Endothelial cell (in vitro differentiated cells): ENCODE measurements at regions not wholly inside any gene's neighbourhood (a gene's known extent, or its start where the extent isn't known, plus 50 kb on each side); places are given as distances from the start of the nearest gene placed in this dataset.
"Not testable (repeated sequence)": the region's sequence is repeated elsewhere in the genome, so short reads cannot be mapped to it uniquely, and the experiment has no call there.

Source experiments
- DNase-seq: peaks from one replicate; pipeline ENCODE4 v3.0.0; 2021; ENCODE audit warnings: low spot score
- H3K27ac Mint-ChIP-seq: one replicate; pipeline ENCODE4 v1.8.0; 2021; ENCODE audit warnings: mixed read lengths, inconsistent platforms; ENCODE audit not compliant: unreplicated experiment
- H3K27me3 Mint-ChIP-seq: one replicate; pipeline ENCODE4 v1.8.0; 2021; ENCODE audit warnings: mild to moderate bottlenecking, moderate library complexity, mixed read lengths, inconsistent platforms; ENCODE audit not compliant: unreplicated experiment
- H3K36me3 Mint-ChIP-seq: one replicate; pipeline ENCODE4 v1.8.0; 2021; ENCODE audit warnings: mild to moderate bottlenecking, low read depth, mixed read lengths, inconsistent platforms; ENCODE audit not compliant: unreplicated experiment
- H3K4me1 Mint-ChIP-seq: one replicate; pipeline ENCODE4 v1.8.0; 2021; ENCODE audit warnings: mild to moderate bottlenecking, mixed read lengths, inconsistent platforms; ENCODE audit not compliant: unreplicated experiment
- H3K4me3 Mint-ChIP-seq: one replicate; pipeline ENCODE4 v1.8.0; 2021; ENCODE audit warnings: mild to moderate bottlenecking, mixed read lengths, inconsistent platforms; ENCODE audit not compliant: unreplicated experiment
- H3K9me3 Mint-ChIP-seq: one replicate; pipeline ENCODE4 v1.8.0; 2021; ENCODE audit warnings: mixed read lengths, inconsistent platforms; ENCODE audit not compliant: unreplicated experiment
- CTCF ChIP-seq: fragments of 200-600 bp; sonication (generic); IDR thresholded peaks from one replicate; pipeline ENCODE4 v1.5.0; 2021; ENCODE audit warnings: antibody characterized with exemption; ENCODE audit not compliant: unreplicated experiment

GRCh38 chr16:64265756-64266155, 856.1 kb downstream of the CDH11 start:
- no peaks in the 10 kb centered on the region for H3K9me3 Mint-ChIP-seq
- H3K27me3 Mint-ChIP-seq, result no peaks in the 10 kb centered on the region
- no peaks in the 10 kb centered on the region for H3K36me3 Mint-ChIP-seq
- TF ChIP-seq CTCF, result no peak
- no peak for DNase-seq
- no peak overlapping the region for H3K4me3 Mint-ChIP-seq
- H3K27ac Mint-ChIP-seq, result no peak overlapping the region
- no peaks in the 10 kb centered on the region for H3K4me1 Mint-ChIP-seq

GRCh38 chr16:64260631-64261401, 861.0 kb downstream of the CDH11 start:
- H3K4me1 Mint-ChIP-seq, H3K27ac Mint-ChIP-seq, H3K36me3 Mint-ChIP-seq, H3K4me3 Mint-ChIP-seq, H3K27me3 Mint-ChIP-seq, DNase-seq, H3K9me3 Mint-ChIP-seq: not testable (repeated sequence)

- Mint-ChIP-seq H3K4me3 (no peak overlapping the region), H3K9me3 (no peaks in the 10 kb centered on the region), H3K27ac (no peak overlapping the region), H3K36me3 (no peaks in the 10 kb centered on the region), H3K4me1 (no peaks in the 10 kb centered on the region), H3K27me3 (no peaks in the 10 kb centered on the region)
- DNase-seq, result no peak
- TF ChIP-seq CTCF, result no peak
Observed at GRCh38 chr16:64254443-64255367, 867.2 kb downstream of the CDH11 start.

GRCh38 chr16:64253525-64253924, 868.3 kb downstream of the CDH11 start:
- H3K36me3 Mint-ChIP-seq, result no peaks in the 10 kb centered on the region
- no peak for TF ChIP-seq CTCF
- H3K27ac Mint-ChIP-seq, result no peak overlapping the region
- no peaks in the 10 kb centered on the region for H3K4me1 Mint-ChIP-seq
- H3K4me3 Mint-ChIP-seq, result no peak overlapping the region
- no peaks in the 10 kb centered on the region for H3K9me3 Mint-ChIP-seq
- no peak for DNase-seq
- no peaks in the 10 kb centered on the region for H3K27me3 Mint-ChIP-seq

- H3K9me3 Mint-ChIP-seq, result no peaks in the 10 kb centered on the region
- H3K4me3 Mint-ChIP-seq, result no peak overlapping the region
- no peak overlapping the region for H3K27ac Mint-ChIP-seq
- no peaks in the 10 kb centered on the region for H3K4me1 Mint-ChIP-seq
- H3K27me3 Mint-ChIP-seq, result no peaks in the 10 kb centered on the region
- no peak for DNase-seq
- H3K36me3 Mint-ChIP-seq, result no peaks in the 10 kb centered on the region
- TF ChIP-seq CTCF, result no peak
Observed at GRCh38 chr16:64253096-64253495, 868.8 kb downstream of the CDH11 start.
